Suprapubic skin (tissue), 4 donors: ENCODE measurements at regions not wholly inside any gene's neighbourhood (a gene's known extent, or its start where the extent isn't known, plus 50 kb on each side); places are given as distances from the start of the nearest gene placed in this dataset.
"Not testable (repeated sequence)": the region's sequence is repeated elsewhere in the genome, so short reads cannot be mapped to it uniquely, and the experiment has no call there.

Experiments
- CTCF ChIP-seq, 2 donors: fragments of 200-600 bp in 1 of 2; fragments of 450-650 bp in 1 of 2; sonication (generic) in 1 of 2; IDR thresholded peaks; one replicate each; pipeline ENCODE4 v1.5.1; 2016 to 2019; ENCODE audit warnings: antibody characterized with exemption in 2 of 2, mild to moderate bottlenecking in 1 of 2, moderate library complexity in 1 of 2
- POLR2A ChIP-seq, 2 donors: fragments of 450-650 bp; IDR thresholded peaks; one replicate each; pipeline ENCODE4 v1.6.1; 2017; ENCODE audit warnings: antibody characterized with exemption in 2 of 2, mild to moderate bottlenecking in 2 of 2, moderate library complexity in 2 of 2
- POLR2AphosphoS5 ChIP-seq, 3 donors: sonication (generic); formaldehyde crosslinking; IDR thresholded peaks; one replicate each; pipeline ENCODE4 v1.6.1; 2017; ENCODE audit warnings: antibody characterized with exemption in 3 of 3

- TF ChIP-seq CTCF, POLR2A, POLR2AphosphoS5 (IDR thresholded peaks at IDR 0.05): not testable (repeated sequence)
Measured at GRCh38 chr19:20371304-20371703, 194.3 kb downstream of the ZNF737 start.
